ACHN (cell line): ENCODE measurements at regions not wholly inside any gene's neighbourhood (a gene's known extent, or its start where the extent isn't known, plus 50 kb on each side); places are given as distances from the start of the nearest gene placed in this dataset.
A peak's percentile ranks its signal among the peaks of the same experiment; 100 is the strongest.

ENCODE experiments used
- DNase-seq: peaks from one replicate; pipeline ENCODE4 v3.0.0-alpha.2; 2015
- in situ Hi-C: cut with HindIII; loops from 2 replicates; pipeline ENCODE4 v1.10.0; 2017; ENCODE audit warnings: low sequenced_read_pairs, low pct_ligation_motif_present, low pct_unique_long_range_greater_than_20kb

- DNase-seq = no peak
- in situ Hi-C loops = no loop called here
Observed at GRCh38 chr3:182479419-182480336, 313.6 kb upstream of the ATP11B start.

DNA sequence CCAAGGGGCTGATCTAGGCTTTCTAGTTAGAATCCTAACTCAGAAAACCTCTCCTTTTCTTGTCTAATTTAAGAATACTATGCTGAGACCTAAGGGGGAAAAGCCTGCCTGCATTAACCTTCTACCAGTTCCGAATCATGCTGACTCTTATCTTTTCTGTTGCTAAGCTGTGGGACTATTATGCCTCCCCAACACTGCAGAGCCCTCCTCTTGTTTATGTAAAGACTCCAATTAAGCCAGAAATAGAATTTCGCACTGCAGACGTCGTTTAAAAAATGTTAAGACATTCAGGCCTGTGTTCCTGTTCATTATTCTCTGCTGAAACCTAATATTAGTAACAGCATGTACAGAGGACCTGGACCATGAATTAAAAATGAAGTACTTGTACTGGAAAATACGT is 310.6 kb upstream of the ATP11B start:
- in situ Hi-C loops = no loop called here
- no peak for DNase-seq

DNA sequence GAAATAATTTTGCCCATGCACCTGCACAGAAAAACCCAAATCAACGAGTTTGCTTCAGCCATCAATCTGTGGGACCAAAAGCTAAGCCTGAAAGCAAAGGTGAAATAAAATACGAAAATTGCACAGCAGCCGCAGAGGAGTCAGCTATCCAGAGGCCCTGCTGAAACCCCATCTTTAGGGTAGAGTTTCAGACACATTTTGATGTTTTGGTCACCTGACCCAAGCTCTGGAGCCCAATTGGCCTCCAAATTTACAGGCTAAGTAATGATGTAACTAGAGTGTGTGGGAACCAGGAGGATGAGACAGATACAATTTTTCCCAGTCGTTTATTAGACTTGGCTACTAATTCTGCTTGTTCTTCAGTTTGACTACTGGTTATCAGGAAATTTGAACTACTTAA is 308.6 kb upstream of the ATP11B start:
- DNase-seq = no peak
- in situ Hi-C loops = no loop called here

DNA sequence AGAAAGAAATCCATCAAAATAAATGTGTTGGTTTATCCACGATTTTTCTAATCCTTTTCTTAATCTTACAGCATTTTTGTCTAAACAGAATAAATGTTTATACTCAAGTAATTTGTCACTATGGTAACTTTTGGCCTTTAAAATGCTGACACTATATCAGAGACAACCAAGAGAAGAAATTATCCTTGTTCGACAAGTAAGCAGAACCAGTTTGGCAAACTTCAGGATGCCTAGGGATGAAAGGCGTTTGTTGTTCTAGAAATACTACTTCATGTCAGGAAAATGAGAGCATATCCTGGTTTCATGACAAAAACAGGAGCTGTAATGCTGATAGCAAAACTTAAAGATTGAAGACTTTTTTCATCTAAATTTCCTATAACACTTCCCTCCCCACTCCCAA is 308.0 kb upstream of the ATP11B start:
- DNase-seq = no peak
- in situ Hi-C loops = no loop called here

GRCh38 chr3:182486463-182486862 is 306.8 kb upstream of the ATP11B start:
- DNase-seq = no peak
- in situ Hi-C loops = no loop called here

DNA sequence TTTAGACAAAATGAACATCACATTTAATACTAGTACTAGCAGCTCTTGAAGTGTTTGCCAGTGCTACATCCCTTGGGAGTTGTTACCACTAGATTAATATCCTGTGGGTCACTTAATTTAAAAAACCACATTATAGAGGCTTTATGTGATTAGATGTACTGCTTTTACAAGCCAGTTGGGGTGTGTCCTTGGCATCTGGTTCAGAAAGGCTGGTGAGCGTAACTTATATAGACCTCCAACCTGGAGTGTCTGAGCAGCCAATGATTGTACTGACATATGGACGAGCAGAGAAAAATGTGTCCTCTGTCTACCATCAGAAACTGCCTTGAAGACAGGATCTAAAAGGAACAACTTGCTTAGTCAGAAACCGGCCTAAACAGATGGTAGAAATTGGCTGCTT is 306.2 kb upstream of the ATP11B start:
- no peak for DNase-seq

DNA sequence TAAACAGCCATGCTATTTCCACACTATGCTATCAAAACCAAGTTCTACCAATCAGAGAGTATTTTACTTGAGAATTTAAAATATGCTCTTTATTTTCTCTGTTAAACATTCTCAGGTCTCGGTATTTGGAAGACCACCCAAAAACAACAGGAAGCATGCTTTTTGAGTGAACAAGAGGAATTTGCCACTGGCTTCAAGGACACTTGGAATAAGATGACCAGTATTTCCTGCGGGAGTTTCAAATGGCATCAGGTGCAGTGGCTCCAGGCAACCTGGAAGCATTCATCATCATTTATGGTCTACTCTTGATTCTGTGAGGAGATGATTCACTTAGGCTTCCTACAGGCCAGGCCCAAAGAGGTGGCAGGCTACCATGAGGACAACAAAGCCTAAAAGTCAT is 305.7 kb upstream of the ATP11B start:
- no peak for DNase-seq
- in situ Hi-C loops = no loop called here

More for the DNA sequence above, 306.2 kb upstream of the ATP11B start:
- in situ Hi-C loops = no loop called here

GRCh38 chr3:182490596-182491491 is 302.5 kb upstream of the ATP11B start:
- DNase-seq = peak; percentile 31
- in situ Hi-C loops = no loop called here

DNA sequence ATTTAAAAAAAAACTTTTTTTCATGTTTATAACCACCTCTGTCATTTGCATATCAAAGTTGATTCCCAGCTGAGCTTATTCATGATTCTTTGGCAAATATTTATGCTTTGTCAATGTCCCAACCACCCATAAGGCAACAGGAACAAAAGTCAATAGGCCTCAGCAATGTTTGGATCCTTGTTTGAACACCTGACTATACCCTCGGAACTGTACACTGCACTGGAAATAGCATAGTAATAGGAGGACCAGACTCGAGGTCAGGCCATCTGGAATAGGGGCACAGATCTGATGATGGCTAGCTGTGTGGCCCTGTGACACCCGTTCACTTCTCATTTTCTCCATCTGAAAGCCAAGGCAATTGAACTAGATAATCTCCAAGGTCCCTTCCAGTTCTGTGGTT is 301.7 kb upstream of the ATP11B start:
- no peak for DNase-seq

GRCh38 chr3:182492536-182492935 is 300.8 kb upstream of the ATP11B start:
- in situ Hi-C loops = no loop called here
- no peak for DNase-seq

More for the DNA sequence above, 301.7 kb upstream of the ATP11B start:
- in situ Hi-C loops = no loop called here

DNA sequence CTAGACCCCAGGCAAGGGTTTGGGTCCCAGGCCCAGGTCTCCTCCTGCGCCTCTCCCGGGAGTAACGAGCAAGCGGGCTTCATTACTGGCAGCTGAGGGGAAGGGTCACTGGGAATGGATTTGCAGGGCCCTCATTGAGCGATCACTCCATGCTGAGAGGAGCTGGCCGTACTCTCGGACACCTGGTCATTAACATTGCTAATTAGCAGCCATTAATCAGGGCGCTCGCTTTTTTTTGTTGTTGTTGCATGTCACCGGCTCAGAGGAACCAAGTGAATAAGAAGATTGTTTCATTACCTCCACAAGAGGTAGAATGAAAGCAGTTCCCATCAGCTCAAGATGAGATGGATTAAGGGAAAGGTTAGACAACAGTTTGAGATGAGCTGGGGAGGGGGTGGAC is 293.0 kb upstream of the ATP11B start:
- DNase-seq = no peak
- in situ Hi-C loops = no loop called here

DNA sequence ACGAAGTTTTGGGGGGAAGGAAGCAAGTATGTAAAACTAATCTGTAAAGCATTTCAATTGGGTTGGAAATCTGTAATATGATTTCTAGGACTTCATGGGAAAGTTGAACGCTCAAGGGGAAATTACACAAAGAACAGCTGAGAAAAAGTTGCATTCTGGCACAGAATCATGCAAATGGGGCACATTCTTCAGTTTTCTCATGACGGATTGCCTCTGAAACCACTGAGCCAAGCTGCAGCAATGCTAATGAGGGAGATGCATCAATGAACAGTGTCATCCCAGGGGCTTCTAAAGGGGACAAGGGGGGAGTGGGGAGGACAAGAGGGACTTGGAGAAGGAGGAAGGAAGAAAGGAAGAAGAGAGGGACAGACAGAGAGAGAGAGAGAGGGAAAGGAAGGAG is 291.4 kb upstream of the ATP11B start:
- DNase-seq = no peak
- in situ Hi-C loops = no loop called here

DNA sequence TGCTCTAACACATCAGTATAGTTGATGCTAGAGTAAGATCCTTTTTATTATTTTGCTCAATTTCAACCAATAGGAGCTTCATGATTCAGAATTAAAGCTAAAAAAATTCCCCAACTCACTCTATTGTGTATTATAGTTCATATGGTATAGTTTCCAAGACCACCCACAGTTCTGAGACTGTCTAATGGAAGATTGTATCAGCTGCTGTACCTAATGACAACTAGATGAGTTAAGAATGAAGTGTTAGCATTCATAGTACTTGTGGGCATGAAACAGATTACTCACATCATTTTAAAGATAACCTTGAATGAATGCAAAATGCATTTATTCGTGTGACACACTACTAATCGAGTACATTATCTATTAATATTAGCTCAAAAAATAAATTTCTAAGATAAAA is 289.9 kb upstream of the ATP11B start:
- no peak for DNase-seq
- in situ Hi-C loops = no loop called here

DNA sequence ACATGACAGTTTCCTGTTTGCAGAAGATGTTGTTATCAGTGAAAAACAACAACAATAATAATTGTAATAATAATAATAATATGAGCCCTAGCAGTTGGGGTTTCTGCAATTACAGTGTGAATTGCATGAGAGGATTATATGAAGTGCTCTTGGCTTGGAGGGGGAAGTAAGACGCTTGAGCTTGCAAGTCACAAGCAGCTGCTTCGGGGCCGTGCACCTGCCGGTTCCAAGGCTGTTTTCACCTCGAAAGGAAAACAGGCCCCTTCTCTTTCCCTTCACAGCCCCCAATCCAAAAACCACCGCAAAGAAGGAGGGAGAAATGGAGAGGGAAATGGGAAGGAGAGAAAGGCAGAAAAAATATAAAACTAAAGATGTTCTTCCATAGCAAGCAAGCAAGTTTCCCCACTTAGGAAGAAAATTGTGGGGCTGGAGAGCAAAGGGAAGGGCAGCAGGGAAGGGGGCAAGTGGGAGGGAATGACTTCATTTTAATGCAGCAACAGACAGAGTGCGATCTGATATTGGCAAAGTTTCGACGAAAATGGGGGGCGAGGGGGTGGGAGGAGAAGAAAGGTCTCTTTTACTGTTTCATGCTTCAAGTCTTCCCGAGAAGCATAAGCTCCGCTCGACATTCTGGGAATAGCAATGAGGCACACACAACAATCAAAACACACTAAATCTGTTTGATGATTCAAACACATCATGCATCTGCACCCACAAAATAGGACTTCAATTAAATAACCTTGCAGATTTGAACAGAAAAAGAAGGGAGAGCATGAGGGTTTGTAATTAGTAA is 284.2 kb upstream of the ATP11B start:
- no peak for DNase-seq
- in situ Hi-C loops = no loop called here

DNA sequence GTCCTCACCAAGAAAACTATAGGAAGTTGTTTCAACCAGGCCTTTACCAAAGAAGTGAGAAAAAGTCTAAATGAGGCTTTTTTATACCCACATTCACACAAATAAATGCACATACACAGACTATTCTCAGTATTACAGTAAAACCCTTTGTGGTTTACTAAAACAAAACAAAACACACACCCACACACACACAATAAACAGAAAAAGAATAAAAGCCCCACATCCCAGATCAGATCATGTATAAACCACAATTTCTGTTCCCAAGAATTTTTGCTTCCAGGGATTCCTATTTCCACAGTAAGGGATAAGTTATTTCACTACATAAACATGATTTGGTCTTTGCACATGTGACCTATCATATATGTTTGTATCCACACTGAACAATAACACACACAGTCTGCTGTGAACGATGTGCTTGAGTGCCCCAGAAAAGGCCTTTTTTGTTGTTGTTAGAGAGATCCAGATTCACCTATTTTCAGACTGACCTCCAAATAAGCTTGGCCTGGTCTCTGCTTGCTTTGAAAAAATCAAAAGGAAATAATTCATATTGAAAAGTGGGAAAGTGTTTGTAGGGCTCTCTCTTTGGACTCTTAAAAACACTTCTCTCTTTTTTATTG is 283.4 kb upstream of the ATP11B start:
- in situ Hi-C loops = no loop called here
- no peak for DNase-seq

- in situ Hi-C loops = no loop called here
- no peak for DNase-seq
Observed at GRCh38 chr3:182514236-182514964, 278.9 kb upstream of the ATP11B start.

- no peak for DNase-seq
- in situ Hi-C loops = no loop called here
Observed at GRCh38 chr3:182516597-182517336, 276.5 kb upstream of the ATP11B start.
